ENCODE measurements at regions not wholly inside any gene's neighbourhood (a gene's known extent, or its start where the extent isn't known, plus 50 kb on each side); places are given as distances from the start of the nearest gene placed in this dataset.
"Not testable (repeated sequence)": the region's sequence is repeated elsewhere in the genome, so short reads cannot be mapped to it uniquely, and the experiment has no call there.

DNA sequence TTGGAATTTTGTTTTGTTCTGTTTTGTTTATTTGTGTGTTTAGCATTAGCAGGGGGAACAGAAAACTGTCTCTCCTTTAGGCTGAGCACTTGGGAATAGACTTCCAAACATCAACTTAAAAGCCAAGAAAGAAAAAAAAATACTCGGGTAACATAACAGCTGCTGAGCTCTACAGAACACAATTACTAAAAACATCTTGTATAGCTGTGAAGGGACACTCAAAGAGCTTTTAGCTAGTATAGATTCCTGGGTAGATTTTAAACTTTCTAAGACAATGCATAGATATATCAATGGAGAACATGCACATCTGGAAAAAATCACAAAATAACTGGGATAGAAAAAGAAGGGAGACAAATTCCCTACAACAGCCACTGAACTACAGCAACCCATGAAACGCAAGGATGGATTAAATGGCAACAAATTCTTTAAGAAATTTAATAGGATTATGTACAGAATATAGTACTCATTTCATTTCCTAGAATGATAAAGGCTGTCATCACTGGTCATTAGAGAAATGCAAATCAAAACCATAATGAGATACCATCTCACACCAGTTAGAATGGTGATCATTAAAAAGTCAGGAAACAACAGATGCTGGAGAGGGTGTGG lies 174.3 kb upstream of the KRR1 start:
- CTCF ChIA-PET = no interaction called here
- TF ChIP-seq, protein P1, sequence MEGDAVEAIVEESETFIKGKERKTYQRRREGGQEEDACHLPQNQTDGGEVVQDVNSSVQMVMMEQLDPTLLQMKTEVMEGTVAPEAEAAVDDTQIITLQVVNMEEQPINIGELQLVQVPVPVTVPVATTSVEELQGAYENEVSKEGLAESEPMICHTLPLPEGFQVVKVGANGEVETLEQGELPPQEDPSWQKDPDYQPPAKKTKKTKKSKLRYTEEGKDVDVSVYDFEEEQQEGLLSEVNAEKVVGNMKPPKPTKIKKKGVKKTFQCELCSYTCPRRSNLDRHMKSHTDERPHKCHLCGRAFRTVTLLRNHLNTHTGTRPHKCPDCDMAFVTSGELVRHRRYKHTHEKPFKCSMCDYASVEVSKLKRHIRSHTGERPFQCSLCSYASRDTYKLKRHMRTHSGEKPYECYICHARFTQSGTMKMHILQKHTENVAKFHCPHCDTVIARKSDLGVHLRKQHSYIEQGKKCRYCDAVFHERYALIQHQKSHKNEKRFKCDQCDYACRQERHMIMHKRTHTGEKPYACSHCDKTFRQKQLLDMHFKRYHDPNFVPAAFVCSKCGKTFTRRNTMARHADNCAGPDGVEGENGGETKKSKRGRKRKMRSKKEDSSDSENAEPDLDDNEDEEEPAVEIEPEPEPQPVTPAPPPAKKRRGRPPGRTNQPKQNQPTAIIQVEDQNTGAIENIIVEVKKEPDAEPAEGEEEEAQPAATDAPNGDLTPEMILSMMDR (IDR thresholded peaks at IDR 0.05) = no peak
- H3K4me1 Mint-ChIP-seq (ENCODE audit: low read depth) = peaks cover 8% of the 10 kb centered on the region
- no peak for DNase-seq
- H3K4me3 Mint-ChIP-seq = no peak overlapping the region
- no peak overlapping the region for H3K27ac Mint-ChIP-seq
- H3K9me3 Mint-ChIP-seq = no peaks in the 10 kb centered on the region
- intact Hi-C loops (cut with micrococcal nuclease) = no loop called here
- ATAC-seq = no peak
- POLR2A ChIA-PET = interaction anchor here (0.5 to 0.6 kb wide), 2 partner anchors 513 to 826 kb away, joined by 3 to 4 read pairs; no protein-coding TSS in a partner anchor
- no peaks in the 10 kb centered on the region for H3K36me3 Mint-ChIP-seq (ENCODE audit: low read depth)
- peaks cover 7% of the 10 kb centered on the region for H3K27me3 Mint-ChIP-seq

DNA sequence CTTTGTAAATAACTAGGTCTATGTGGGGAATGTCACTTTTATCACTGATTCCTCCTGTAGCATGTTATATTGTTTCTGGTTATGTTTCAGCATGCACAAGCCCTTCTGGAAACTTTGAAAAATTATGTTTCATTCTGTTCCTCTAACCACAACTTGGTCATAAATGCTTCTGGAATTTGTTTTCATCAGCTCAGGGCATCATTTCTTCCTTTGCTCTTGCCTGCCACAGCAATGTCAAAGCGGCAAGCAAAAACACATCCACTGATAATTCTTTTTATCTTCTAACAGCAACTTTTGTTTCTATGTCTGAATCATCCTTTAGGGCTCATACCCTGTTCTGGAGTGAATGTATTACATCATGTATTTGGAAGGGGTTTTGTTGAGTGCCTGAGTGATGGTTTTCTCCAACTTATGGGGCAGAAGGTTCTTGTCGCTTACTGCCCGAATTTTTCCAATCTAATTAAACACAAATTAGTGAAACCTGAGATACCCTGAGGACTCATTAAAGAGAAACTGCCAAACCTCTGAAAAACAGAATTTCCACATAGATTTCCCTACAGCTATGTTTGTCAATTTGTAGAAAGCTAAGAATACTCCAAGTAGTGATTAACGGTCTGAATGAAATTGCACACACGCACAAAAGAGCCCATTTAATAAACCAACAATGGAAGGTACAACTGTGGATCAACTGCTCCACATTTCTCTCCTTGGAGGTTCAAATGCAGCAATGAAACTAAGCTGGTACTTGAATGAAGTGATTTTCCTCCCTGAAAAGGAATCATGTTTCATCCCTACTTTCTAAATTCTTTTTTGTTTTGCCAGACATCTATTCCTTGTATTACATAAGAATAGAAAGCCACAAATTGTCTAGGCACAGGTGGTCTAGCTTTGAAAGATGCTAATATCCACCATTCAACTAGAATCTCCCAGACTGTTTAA lies 173.5 kb upstream of the KRR1 start:
- DNase-seq = no peak
- Mint-ChIP-seq H3K27me3 (peaks cover 7% of the 10 kb centered on the region), H3K4me1 (ENCODE audit: low read depth) (peaks cover 8% of the 10 kb centered on the region), H3K4me3 (no peak overlapping the region), H3K27ac (no peak overlapping the region), H3K9me3 (no peaks in the 10 kb centered on the region), H3K36me3 (ENCODE audit: low read depth) (no peaks in the 10 kb centered on the region)
- TF ChIP-seq, protein P1 (IDR thresholded peaks at IDR 0.05) = no peak
- intact Hi-C loops (cut with micrococcal nuclease) = no loop called here
- ChIA-PET POLR2A (no interaction called here), CTCF (no interaction called here)
- peak; percentile 42 for ATAC-seq

DNA sequence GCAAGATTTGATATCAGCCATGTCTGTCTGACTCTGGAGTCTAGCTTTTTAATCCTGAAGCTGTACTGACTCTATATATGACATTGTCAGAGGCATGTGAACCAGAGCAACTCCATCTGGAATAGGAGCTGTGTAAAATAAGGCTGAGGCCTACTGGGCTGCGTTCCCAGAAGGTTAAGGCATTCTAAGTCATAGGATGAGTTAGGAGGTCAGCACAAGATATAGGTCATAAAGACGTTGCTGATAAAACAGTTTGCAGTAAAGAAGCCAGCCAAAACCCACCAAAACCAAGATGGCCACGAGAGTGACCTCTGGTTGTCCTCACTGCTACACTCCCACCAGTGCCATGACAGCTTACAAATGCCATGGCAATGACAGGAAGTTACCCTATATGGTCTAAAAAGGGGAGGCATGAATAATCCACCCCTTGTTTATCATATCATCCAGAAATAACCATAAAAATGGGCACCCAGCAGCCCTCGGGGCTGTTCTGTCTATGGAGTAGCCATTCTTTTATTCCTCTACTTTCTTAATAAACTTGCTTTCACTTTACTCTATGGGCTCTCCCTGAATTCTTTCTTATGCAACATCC lies 172.7 kb upstream of the KRR1 start:
- POLR2A ChIA-PET; intact Hi-C loops (cut with micrococcal nuclease); H3K9me3 Mint-ChIP-seq; DNase-seq; H3K27me3 Mint-ChIP-seq; CTCF ChIA-PET; ATAC-seq; H3K36me3 Mint-ChIP-seq (ENCODE audit: low read depth); H3K4me1 Mint-ChIP-seq (ENCODE audit: low read depth); H3K27ac Mint-ChIP-seq; H3K4me3 Mint-ChIP-seq: not testable (repeated sequence)

DNA sequence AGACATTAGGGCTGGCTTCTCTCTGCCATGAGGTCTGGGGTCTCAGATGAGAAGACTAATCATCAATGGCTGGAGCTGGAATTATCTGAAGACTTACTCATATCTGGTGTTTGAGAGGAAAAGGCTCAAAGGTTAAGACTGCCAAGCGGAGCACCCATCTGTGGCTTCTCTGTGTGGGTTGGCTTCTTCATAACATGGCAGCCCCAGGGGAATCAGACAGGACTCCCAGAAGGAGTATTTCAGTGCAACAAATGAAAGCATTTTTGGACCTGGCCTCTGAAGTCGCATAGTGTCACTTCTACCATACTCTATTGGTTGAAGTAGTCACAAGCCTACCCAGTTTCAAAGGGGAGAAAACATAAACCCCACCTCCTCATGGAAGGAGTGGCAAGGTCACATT lies 171.8 kb upstream of the KRR1 start:
- DNase-seq (no peak), ATAC-seq (no peak)
- H3K4me1 Mint-ChIP-seq (ENCODE audit: low read depth) = peaks cover 8% of the 10 kb centered on the region
- POLR2A ChIA-PET = no interaction called here
- H3K27me3 Mint-ChIP-seq = peaks cover 7% of the 10 kb centered on the region
- intact Hi-C loops (cut with micrococcal nuclease) = no loop called here
- no peaks in the 10 kb centered on the region for H3K9me3 Mint-ChIP-seq
- no peaks in the 10 kb centered on the region for H3K36me3 Mint-ChIP-seq (ENCODE audit: low read depth)
- TF ChIP-seq, protein P1 (IDR thresholded peaks at IDR 0.05) = no peak
- CTCF ChIA-PET = no interaction called here
- no peak overlapping the region for H3K27ac Mint-ChIP-seq
- no peak overlapping the region for H3K4me3 Mint-ChIP-seq

DNA sequence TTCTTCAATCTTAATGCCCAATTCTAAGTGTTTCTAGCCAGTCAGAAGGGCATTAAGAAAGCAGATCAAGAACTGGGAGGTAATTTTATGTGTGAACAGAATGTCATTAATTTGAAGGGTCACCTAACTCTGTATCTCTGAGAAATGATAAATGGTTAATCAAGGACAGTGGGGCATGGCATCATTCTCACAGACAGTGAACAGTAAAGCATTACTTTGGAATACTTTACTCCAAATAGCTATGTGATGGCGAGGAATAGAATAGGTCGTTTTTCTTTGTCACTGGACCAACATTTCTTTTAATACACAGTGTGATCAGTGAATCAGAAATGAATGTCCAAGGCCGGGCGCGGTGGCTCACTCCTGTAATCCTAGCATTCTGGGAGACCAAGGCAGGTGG lies 166.1 kb upstream of the KRR1 start:
- ChIA-PET POLR2A (no interaction called here), CTCF (interaction anchor here (0.5 kb wide), 1 partner anchor 41 kb away, joined by 3 read pairs; no protein-coding TSS in a partner anchor)
- intact Hi-C loops (cut with micrococcal nuclease) = no loop called here
- H3K36me3 Mint-ChIP-seq (ENCODE audit: low read depth) = no peaks in the 10 kb centered on the region
- DNase-seq (no peak), ATAC-seq (no peak)
- H3K4me3 Mint-ChIP-seq = no peak overlapping the region
- TF ChIP-seq, protein P1 (IDR thresholded peaks at IDR 0.05) = no peak
- H3K9me3 Mint-ChIP-seq = no peaks in the 10 kb centered on the region
- H3K27me3 Mint-ChIP-seq = peaks cover 6% of the 10 kb centered on the region
- H3K27ac Mint-ChIP-seq = no peak overlapping the region
- no peaks in the 10 kb centered on the region for H3K4me1 Mint-ChIP-seq (ENCODE audit: low read depth)

Data from activated CD8-positive, alpha-beta T cell treated with anti-CD3 and anti-CD28 coated beads for 36 hours (primary cell).